Bone marrow (tissue), 2 donors: ENCODE measurements at regions not wholly inside any gene's neighbourhood (a gene's known extent, or its start where the extent isn't known, plus 50 kb on each side); places are given as distances from the start of the nearest gene placed in this dataset.
"Not testable (repeated sequence)": the region's sequence is repeated elsewhere in the genome, so short reads cannot be mapped to it uniquely, and the experiment has no call there.

Experiments used
- DNase-seq, 2 donors: peaks; one replicate each; lab custom pipeline; 2025; lab: John Stamatoyannopoulos, UW

DNA sequence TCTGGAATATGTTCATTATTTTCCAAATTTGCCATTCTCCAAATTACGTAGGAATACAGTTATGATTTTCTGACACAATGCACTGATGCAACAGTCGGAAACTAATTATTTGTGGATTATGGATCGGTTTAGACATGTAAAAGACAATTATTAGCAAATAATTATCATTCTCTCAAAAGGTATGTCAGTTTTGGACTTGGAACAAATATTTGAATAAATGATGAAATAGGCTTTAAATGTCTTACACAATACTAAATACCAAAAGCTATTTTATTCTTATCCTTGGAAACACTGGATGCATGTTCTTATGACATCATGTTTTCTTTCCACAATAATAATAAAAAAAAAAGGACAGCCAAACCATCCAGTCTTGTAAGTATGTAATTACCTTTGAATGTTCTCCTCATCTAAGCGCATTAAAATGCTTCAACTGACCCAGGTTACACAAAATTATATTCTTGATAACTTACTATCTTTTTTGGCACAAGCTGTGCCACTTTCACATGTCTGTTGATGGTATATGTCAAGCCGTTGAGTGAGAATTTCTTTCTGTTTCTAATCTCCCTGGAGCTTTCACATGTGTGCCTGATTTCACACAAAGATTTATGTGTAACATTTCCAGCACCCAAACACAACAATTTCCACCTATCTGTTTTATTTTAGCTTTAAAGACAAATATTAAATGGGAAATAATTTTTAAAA is 238.5 kb upstream of the ZNF385D start:
- DNase-seq, result no peak

DNA sequence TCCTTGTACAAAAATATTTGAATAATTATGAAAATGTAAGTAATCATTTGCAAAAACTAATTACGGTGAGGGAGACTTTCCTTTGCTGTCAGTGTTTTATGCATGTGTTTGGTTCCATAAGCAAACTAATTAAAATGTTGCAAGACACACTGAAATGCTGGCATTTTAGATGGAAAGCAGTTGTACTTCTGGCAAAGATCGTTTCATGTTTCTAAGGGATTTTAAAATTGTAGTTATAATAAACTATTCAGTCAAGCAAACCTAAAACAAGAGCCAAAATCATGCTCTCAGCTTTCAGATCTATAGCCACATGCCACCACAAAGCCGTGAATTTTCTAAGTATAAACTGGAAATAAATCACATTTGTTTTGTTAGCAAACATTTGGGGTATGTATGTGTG is 240.1 kb upstream of the ZNF385D start:
- DNase-seq, result no peak

DNA sequence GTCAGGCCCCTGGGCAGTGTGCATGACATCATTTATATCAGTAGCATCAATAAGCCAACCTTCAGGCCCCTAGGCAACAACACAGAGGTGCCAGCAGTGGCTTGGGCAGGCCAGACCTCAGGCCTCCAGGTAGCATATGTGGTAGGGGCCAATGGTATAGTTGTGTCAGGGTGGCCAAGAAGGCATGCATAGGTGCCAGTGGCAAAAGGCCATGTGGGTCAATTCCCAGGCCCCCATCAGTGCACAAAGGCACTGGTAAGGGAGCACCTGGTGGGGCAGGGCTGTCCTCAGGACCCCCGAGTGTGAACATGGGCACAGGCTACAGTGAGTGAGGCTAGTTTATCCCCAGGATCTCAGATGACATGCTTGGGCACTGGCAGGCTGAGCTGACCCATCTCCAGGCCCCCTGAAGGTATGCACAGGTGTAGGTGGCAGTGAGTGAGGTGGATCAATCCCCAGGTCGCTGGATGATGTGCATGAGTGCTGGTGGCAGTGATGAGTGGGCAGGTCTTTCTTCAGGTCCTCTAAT is 244.1 kb upstream of the ZNF385D start:
- no peak for DNase-seq

DNA sequence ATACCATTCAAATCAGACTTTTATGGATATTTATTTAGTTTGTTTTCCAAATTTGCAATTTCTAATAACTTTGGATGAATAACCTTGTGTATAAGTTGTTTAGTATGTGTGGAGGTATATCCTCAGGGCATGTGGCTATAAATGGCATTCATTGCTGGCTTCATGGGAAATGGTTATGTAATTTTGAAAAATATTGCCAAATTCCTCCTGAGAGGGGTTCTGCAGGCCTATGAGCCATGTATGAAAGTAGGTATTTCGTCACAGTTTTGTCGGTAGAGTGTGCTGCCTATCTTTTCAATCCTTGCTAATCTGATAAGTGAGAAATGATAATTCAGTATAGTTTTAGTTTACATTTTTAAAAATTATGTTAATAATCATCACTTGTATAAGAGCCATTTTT is 256.4 kb upstream of the ZNF385D start:
- DNase-seq, result no peak

DNA sequence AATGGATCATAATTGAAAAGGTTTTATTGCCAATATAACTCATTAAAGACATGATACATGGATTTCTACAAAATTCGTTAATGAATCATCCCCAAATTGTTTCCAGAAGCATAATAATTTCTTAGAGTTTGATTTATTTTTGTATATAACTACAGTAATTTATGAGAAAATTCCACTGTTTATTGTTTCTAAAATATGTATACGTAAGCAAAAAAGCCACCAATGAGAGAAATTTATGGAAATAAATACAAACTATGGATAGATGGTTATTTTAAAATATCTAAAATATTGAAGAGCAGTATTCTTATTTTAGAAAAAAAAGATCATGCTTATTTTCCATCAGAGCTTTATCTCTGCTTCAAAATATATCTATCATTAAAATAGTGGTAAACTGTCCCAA is 260.0 kb upstream of the ZNF385D start:
- no peak for DNase-seq

DNA sequence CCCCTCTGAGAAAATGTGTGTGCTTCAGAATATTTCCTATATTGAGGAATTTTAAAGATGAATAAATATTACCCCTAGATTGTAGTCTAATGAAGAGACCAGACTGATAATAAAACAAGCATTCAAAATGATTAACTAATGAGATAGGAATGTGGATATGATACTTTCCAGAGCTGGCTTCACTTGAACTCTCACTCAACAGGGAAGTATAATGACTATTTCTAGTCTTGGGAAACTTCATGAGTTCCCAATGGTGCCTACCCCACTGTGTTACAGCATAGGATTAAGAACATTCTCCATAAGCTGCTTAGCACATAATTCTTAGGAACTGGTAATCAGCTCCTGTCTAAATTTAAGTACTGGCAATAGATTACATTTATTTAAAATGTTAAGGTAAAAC is 261.5 kb upstream of the ZNF385D start:
- DNase-seq, result no peak

DNA sequence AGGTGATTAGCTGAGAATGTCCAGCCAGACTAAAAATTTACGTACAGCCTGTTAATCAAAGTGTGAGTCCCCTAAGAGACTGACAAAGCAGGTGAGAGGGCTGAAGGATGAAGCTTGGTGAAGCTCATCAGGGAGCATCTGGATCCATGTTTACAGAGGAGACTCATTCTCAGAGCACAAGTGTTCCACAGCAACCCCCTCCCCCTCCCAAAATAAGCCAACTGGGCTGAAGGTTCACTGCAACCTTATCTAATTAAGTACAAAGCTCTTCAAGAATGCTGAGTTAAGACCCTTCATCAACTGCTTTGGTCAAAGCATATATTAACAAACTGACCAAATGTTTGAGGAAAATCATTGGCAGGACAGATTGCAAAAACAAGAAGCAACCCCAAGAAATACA is 262.6 kb upstream of the ZNF385D start:
- DNase-seq, result no peak

DNA sequence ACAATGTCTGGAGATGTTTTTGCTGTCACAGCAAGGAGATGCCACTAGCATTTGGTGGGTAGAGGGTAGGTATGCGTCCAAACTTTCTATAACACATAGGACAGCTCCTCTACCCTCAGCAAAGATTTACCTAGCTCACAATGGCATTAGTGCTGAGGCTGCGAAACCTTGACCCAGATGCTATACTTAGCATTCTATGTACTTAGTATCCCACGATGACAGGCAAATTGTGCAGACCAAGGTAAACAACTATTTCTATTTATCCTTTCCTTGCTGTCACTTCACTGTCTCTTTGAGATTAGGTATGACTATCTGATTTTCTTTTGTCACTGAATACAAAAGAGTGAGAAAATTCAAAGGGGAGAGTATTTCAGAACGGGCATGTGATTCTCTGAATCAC is 265.2 kb upstream of the ZNF385D start:
- no peak for DNase-seq

DNA sequence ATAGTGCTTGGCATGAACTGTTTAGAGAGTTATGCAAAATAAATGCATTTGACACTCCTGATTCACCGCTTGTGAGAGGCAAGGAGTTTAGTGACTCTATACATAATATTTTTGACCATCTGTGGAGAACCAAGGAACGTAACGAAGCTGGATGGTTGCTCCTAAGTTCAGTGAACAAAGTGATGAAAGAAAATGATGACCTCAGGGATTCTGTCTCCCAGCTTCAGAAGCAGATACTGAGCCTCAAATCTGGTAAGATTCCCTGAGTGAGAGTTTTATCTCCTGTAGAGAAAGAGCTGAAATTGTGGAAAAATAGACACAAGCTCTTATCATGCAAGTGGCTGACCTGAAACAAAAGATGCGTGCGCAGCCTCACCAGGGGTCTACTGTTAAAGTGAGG is 273.6 kb upstream of the ZNF385D start:
- DNase-seq, result not testable (repeated sequence)

DNA sequence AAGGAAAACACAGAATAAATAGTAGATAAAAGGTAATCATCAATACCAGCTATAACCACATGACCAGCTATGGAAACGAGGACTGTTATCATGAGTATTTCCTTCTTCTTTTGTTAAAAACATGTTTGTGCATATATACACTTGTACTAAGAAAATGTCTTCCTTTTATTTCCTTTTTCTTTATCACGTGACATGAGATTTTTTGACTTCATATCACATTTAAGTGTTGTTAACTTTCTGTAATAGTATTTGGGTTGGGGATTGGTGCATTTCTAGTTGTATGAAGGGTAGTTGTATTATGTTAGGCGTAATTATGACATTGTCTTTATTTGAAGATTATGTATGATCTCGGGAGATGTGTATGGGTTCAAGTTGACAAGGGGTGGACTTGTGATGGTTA is 278.5 kb upstream of the ZNF385D start:
- DNase-seq, result no peak

DNA sequence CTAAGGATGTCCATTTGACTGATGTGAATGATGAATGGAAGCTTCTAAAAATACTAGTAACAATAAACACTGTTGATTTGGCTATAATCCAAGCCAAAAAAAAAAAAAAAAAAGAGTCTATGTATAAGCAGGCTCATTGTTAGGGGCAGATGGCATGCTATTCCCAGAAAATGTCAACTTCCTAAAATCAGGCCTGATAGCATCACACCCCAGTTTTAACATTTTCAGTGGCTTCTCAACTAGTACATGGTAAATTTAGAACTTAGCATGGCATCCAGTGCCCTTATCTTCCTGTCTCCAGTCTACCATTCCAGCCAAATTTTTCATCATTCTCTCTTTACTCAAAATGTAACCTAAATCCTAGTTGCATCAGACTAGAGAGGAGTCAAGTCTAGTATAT is 288.2 kb upstream of the ZNF385D start:
- no peak for DNase-seq

DNA sequence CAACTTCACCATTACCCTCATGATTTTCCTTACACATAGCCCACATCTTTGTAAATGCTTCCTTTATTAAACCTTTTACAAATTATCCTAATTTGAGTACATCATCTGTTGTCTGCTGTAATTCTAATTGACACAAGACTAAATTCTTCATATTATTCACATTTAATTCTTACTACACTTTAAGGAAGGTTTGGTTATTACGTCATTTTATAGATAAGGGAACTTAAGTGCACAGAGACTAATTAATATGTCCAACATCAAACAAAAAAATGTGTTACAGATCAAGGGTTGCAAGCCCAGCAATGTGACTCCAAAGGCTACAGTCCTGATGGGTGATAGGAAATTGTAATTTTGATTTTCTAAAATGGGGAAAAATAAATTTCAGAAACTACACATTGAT is 289.1 kb upstream of the ZNF385D start:
- no peak for DNase-seq

DNA sequence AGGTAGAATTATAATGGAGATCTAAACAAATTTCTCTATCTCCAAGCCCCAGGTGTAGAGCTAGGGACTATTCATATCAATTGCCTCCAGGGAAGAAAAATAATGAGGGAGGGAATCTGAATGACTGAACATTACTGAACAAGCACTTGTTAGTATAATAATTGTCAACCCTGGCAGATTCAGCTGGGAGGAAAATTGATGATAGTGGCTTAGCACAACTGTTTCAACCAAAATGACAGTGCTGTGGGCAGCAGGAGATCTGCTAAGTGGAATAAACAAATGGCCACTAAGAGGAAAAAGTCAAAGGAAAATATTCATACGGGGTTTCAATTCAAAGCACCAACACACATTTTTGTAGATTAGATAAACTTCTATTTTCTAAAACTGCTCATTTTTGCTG is 294.9 kb upstream of the ZNF385D start:
- no peak for DNase-seq

DNA sequence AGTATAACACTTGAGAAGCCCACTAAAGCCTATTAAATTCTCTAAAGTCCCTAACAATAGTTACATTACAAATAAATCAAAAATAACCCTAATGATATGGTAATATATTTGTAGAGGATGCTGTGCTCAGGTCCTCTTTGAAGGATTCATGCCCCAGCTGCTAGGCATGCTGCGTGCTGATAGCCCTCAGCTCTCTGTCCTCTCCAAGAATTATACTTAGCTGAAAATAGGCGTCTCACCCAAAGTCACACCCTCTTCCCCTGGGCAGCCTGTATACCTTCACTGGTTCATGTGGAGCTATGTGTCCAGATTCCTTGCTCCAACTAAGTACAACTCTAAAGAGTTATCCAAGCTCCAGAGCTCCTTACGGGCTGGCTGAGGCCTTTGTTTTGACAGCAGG is 312.5 kb upstream of the ZNF385D start:
- DNase-seq, result no peak

DNA sequence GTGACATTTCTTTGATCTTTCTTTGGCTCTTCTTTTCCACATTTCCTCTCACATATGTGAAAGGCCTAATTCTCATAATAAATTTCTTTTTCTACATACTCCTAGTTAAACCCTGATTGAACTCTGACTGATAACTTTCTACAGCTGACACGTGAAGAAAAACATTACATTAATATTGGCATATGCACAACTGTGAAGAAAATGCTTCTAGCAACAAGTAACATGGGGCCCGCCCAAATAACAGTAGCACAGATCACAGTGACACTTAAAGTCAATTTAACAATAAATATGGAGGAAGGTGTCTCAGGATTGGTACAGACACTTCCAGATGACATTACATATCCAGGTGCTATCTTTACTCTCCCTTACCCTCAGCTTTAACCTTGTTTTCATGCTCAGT is 317.6 kb upstream of the ZNF385D start:
- DNase-seq, result no peak

DNA sequence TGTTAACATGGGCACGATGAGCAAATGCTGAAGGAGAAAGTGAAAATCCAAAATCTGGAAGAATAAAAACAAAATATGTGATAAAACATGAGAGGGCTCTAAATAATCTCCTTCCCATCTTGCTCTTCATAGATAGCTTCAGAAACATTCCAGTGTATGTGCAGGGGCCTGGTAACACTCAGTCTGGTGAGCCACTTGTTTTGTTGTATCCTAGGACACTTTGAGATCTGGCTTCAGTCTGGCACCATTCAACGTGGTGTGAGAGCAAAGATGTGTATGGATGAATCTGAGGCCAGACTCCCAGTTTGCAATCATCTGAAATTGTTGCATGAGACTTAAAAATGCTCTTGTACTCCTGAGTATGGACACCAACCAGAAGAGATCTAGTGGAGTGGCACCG is 337.2 kb upstream of the ZNF385D start:
- no peak for DNase-seq

DNA sequence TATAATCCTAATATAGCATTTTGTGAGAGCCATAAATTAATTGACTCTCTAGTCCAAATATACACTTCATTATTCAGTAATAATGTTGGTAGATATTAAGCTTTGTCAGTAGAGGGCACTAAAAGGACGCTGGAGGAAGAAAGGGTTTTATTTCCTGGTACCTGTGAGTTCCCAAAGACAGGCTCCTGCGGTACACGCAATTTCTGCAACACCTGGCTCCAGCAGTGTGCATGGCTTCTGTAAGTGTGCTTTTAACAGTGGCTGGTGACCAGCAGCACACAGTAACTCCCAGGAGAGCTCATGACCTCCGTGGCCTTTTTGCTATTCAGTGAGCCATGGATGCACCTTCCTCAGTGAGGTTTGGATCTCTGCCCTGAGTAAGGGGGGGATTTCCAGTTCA is 338.3 kb upstream of the ZNF385D start:
- no peak for DNase-seq

DNA sequence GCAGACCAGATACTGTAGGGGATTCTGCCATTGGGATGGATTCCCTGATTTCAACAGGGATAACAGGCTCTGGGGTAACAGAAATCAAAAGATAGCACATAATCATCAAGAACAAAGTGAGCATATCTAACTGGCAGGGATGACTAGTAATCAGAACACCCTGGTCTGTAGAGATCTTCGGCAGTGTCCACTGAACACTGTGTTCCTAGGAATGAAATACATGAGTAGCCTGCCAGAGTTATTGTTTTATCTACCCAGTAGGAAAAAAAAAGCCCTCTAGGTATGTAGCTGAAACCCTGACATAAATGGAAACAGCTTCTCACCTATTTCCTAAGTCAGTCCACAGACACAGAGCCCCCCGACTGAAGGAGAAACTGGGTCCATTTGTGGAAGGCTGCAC is 340.3 kb upstream of the ZNF385D start:
- DNase-seq, result no peak

DNA sequence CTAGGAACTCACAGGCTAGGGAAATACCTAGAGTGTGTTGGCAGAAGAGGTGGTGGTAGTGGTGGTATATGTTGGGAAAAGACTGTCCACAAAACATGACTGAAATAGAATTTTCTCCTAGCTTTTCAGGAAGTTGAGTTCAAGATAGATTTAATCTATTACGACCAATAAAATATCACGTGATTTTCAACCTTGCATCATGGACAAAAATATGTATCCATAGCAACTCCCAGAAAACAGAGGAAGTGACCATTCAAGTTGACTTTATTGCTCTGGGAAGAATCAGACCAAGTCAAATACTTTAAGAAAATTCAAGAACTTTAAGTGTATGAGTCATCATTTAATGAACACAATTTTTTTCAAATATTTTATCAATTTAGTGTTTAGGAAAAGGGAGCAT is 347.0 kb upstream of the ZNF385D start:
- DNase-seq, result no peak

DNA sequence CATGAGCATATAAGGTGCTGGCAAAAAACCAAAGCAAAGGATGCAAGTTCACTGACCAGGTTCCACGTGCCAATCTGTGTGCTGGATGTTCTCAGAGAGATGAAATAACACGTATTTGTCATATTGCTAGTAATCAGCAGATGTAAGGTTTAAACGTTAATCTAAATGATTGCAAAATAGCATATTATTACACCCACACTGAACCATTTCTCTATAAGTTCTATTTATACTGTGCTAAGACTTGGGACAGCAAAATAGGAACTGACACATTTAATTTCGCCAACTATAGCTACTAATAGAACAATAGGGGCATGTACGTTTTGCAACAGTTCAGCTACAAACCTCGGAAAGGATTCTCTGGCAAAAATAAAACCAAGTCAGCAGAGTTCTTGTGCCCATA is 350.3 kb upstream of the ZNF385D start:
- no peak for DNase-seq

DNA sequence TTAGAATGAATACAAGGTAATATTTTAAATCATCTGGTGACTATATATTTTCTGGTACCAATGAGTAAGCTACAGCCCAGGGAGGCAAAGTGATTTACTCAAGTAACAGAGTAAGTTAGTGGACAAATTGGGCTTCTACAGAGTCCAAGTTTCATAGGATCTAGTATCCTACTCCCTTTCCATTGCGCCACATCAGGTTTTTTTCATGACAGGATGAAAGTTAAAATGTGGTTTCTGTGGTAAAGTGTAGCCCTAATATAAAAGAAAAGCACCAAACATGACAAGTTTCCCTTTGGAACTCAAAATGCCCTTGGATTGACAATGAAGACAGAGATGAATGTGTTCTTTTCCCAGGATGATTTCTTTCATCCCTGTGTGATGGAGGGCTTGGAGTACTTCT is 350.8 kb upstream of the ZNF385D start:
- DNase-seq, result no peak

DNA sequence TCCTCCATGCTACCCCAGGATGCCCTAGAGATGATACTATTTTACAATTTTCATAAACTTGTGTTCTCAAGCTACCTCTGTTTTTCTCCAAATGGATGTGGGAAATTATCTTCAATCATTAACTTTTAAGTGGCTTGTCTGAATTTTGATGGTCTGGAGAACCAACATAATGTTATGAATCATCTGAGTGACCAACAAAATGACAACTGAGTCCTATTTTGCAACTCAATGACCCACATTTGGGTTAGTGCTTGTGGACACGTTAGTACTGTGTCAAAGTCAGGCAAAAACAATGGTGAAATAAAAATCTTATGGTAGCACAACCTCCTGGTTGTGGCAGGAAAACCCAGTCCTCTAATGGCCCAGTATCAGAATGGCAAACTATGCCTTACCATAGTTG is 352.4 kb upstream of the ZNF385D start:
- DNase-seq, result no peak

DNA sequence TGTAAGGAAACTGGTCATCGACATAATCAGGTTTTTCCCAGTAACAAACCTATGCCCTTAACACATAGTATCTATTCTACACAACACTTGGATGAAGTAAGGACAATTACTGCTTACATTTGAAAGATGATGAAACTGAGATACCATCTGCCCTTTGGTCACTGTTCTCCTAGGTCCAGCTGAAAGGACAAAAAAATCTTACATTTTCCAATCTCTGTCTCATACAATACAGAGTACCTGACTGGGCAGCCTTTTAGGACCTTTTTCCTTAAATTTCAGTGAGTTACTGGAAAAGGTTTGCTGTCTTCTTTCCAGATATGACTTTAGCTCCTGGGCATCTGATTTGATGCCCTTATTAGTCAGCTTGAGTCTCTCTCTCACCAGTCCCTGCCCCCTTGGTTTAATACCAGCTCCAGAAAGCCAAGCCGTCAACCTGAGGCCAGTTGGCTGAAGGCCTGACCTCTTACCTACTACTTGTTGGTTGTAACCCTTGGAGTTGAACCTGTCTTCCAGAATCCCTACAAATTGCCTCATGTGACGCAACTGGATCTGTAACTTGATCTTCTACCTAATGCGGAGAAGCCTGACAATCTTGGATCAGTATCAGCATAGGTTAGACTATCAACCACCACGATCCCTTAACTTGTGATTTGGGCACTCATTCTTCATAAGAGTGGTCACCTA is 355.3 kb upstream of the ZNF385D start:
- DNase-seq, result no peak

DNA sequence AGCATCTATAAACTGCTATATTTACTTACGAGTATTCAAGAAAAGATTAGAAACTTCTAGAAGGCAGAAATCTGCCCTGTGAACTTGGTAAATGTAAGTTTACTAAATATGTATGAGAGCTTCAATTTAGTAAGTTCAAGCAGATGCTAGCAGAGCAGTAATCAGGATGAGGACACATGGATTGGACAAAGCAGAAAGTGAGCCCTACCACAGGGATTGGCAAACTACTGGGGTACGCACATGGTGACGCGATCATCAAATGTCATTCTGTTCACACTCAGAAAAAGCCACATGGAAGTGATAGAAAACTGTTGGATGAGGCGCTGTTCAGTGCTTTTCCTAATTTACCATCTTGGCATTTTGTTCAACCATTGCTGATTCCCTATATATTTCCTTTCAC is 360.2 kb upstream of the ZNF385D start:
- no peak for DNase-seq
